ENCODE measurements at regions not wholly inside any gene's neighbourhood (a gene's known extent, or its start where the extent isn't known, plus 50 kb on each side); places are given as distances from the start of the nearest gene placed in this dataset.
A peak's percentile ranks its signal among the peaks of the same experiment; 100 is the strongest.

DNA sequence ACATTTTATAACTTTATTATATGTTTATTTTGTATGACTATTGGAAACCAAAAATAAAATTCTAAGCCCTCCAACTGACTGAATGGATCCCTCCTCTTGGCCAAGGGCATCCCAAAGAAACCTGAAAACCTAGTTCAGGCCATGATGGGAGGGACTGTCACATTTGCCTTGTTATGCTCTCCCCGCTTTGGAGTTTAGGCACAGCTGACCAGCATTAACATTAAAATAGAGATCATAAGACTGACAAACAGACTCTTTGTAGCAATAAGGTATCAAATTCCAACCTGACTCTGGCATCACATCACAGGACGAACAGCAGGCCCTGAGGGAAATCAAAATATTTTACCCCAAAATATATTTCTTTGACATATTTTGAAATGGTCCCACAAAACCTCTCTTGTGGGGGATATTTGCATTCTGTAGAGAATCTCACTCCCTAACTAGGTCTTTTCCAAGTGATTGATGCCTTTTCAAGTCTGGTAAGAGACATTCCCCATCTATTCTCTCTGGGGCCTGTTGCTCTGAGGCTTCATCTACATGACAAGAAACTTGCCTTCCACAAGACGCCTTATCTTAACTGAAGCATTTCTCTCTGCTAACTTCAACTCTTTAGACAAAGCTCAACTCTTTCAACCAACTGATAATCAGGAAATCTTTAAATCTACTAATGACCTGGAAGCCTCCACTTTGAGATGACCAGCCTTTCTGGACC is 81.8 kb upstream of the PRR23E start (continued):
- TF ChIP-seq CEBPB (IDR thresholded peaks at IDR 0.05): no peak
- no peak for TF ChIP-seq EHMT2 (IDR thresholded peaks at IDR 0.05; ENCODE audit: low read depth)

DNA sequence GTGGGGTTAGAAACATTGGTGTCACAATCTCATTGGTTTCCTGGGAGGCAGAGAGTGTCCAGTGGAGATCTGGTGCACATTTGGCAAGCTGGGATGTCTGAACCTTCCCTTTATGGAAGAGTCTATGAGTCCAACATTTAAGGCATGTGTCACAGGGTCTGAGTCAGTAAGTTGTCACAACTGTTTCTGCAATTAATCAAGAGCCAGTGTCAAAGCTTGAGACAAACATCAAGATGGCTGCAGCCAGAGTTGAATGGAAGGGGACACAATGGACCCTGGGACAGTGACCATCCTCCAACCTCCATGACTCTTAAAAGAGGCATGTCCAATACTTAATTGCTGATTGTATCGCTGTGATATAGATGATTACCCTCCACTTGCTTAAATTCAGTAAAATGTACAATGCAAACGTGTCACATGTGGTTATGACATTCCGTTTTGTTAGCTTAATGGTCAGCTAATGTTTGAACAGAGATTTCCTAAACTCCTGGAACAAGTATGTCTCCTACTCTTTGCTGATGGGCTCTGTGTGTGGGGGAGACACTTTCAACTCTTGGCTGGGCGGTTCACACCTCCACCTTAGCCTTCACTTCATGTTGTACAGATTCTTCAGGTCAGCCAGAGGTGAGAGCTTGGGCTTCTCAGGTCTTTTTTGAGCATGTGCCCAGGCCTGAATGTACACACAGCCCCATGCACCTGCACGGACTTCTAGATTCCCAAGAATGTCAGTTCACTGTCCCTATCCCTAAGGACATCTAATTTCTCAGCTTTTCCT is 79.9 kb upstream of the PRR23E start:
- Histone ChIP-seq H3K4me3 (no peak overlapping the region), H3K4me2 (peak overlapping the region; percentile 36), H3K4me1 (no peaks in the 10 kb centered on the region), H3K27ac (no peak overlapping the region), H3K9me3 (peaks cover 12% of the 10 kb centered on the region; the same call in 2 of the 3 replicates)
- no peak; a peak in 1 of 6 replicates for ATAC-seq
- ChIA-PET CTCF (interaction anchor here (1.5 kb wide), 1 partner anchor 13 kb away, joined by 3 read pairs; no protein-coding TSS in a partner anchor), POLR2A (no interaction called here)
- no peak for FAIRE-seq
- TF ChIP-seq MAX (IDR thresholded peaks at IDR 0.05): no peak
- TF ChIP-seq RNF2 (IDR thresholded peaks at IDR 0.05; ENCODE audit: borderline replicate concordance, low read depth): no peak
- no peak for TF ChIP-seq SMC3 (IDR thresholded peaks at IDR 0.05)
- TF ChIP-seq HOXB5 (CRISPR knock-in tag; IDR thresholded peaks at IDR 0.05): no peak
- no peak for TF ChIP-seq JUN (IDR thresholded peaks at IDR 0.05)
- TF ChIP-seq RCOR1 (IDR thresholded peaks at IDR 0.05; ENCODE audit: low read depth, low read length): no peak
- no peak for TF ChIP-seq TP53 (CRISPR knock-in tag; IDR thresholded peaks at IDR 0.05)
- no peak for TF ChIP-seq RAD21 (conservative IDR thresholded peaks at IDR 0.05 in 1 of 2, IDR thresholded peaks at IDR 0.05 in 1 of 2)
- no peak for TF ChIP-seq MAZ (IDR thresholded peaks at IDR 0.05; ENCODE audit: borderline replicate concordance, low read depth, low read length)
- TF ChIP-seq HDAC2 (IDR thresholded peaks at IDR 0.05): no peak
- TF ChIP-seq, protein P1, sequence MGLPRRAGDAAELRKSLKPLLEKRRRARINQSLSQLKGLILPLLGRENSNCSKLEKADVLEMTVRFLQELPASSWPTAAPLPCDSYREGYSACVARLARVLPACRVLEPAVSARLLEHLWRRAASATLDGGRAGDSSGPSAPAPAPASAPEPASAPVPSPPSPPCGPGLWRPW (IDR thresholded peaks at IDR 0.05): no peak
- TF ChIP-seq FOXS1 (CRISPR knock-in tag; IDR thresholded peaks at IDR 0.05): no peak
- no peak for TF ChIP-seq KDM5A (IDR thresholded peaks at IDR 0.05)
- TF ChIP-seq REST (IDR thresholded peaks at IDR 0.05): no peak
- TF ChIP-seq EHF (CRISPR knock-in tag; IDR thresholded peaks at IDR 0.05): no peak
- TF ChIP-seq, protein P2, sequence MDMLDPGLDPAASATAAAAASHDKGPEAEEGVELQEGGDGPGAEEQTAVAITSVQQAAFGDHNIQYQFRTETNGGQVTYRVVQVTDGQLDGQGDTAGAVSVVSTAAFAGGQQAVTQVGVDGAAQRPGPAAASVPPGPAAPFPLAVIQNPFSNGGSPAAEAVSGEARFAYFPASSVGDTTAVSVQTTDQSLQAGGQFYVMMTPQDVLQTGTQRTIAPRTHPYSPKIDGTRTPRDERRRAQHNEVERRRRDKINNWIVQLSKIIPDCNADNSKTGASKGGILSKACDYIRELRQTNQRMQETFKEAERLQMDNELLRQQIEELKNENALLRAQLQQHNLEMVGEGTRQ (IDR thresholded peaks at IDR 0.05): no peak
- WGBS (ENCODE audit: missing lambda C conversion rate): 1% methylated on average over 5 of the region's 5 CpGs
- no peak for DNase-seq (ENCODE audit: low read depth in 1 of 2, low spot score in 1 of 2)

DNA sequence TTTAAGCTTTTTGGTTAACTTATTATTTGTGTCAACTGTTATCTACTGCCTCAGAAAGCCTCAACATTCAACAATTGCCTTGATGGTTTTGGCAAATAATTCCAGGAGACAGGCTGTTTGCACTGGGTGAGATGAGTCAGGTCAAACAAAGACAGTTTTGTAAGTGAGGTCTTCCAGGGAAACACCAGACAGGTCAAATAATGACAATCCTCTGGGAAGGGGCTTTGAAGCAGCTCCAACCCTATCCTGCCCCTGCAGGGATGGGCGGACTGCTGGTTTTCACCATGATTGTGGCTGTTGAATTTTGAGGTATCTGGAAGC is 79.4 kb upstream of the PRR23E start:
- Histone ChIP-seq H3K4me1 (no peaks in the 10 kb centered on the region), H3K27ac (no peak overlapping the region), H3K4me2 (peak overlapping the region; percentile 36), H3K9me3 (peaks cover 12% of the 10 kb centered on the region; the same call in 2 of the 3 replicates), H3K4me3 (no peak overlapping the region)
- no peak for FAIRE-seq
- CTCF ChIA-PET: interaction anchor here (1.5 kb wide), 1 partner anchor 12 kb away, joined by 3 read pairs; no protein-coding TSS in a partner anchor
- DNase-seq (ENCODE audit: low read depth in 1 of 2, low spot score in 1 of 2): no peak
- ATAC-seq: peak in 1 of 2 experiments; percentile 53; a peak in 1 of 6 replicates
- POLR2A ChIA-PET: no interaction called here
- WGBS (ENCODE audit: missing lambda C conversion rate): 31% methylated on average over 1 of the region's 1 CpG
- no peak for TF ChIP-seq POLR2AphosphoS2 (conservative IDR thresholded peaks at IDR 0.05; ENCODE audit: low read length)
- TF ChIP-seq HOXB13 (CRISPR knock-in tag; IDR thresholded peaks at IDR 0.05; ENCODE audit: low read depth): no peak
- TF ChIP-seq, protein P3, sequence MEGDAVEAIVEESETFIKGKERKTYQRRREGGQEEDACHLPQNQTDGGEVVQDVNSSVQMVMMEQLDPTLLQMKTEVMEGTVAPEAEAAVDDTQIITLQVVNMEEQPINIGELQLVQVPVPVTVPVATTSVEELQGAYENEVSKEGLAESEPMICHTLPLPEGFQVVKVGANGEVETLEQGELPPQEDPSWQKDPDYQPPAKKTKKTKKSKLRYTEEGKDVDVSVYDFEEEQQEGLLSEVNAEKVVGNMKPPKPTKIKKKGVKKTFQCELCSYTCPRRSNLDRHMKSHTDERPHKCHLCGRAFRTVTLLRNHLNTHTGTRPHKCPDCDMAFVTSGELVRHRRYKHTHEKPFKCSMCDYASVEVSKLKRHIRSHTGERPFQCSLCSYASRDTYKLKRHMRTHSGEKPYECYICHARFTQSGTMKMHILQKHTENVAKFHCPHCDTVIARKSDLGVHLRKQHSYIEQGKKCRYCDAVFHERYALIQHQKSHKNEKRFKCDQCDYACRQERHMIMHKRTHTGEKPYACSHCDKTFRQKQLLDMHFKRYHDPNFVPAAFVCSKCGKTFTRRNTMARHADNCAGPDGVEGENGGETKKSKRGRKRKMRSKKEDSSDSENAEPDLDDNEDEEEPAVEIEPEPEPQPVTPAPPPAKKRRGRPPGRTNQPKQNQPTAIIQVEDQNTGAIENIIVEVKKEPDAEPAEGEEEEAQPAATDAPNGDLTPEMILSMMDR (IDR thresholded peaks at IDR 0.05): no peak
- no peak for TF ChIP-seq HEYL (CRISPR knock-in tag; IDR thresholded peaks at IDR 0.05)
- TF ChIP-seq, protein P4, sequence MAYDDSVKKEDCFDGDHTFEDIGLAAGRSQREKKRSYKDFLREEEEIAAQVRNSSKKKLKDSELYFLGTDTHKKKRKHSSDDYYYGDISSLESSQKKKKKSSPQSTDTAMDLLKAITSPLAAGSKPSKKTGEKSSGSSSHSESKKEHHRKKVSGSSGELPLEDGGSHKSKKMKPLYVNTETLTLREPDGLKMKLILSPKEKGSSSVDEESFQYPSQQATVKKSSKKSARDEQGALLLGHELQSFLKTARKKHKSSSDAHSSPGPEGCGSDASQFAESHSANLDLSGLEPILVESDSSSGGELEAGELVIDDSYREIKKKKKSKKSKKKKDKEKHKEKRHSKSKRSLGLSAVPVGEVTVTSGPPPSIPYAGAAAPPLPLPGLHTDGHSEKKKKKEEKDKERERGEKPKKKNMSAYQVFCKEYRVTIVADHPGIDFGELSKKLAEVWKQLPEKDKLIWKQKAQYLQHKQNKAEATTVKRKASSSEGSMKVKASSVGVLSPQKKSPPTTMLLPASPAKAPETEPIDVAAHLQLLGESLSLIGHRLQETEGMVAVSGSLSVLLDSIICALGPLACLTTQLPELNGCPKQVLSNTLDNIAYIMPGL (CRISPR knock-in tag; IDR thresholded peaks at IDR 0.05; ENCODE audit: borderline replicate concordance): no peak
- TF ChIP-seq BHLHE40 (IDR thresholded peaks at IDR 0.05; ENCODE audit: low read depth, low read length): no peak
- TF ChIP-seq EHF (CRISPR knock-in tag; IDR thresholded peaks at IDR 0.05): no peak
- no peak for TF ChIP-seq MYC (IDR thresholded peaks at IDR 0.05; ENCODE audit: borderline replicate concordance, low read length)
- no peak for TF ChIP-seq MAZ (IDR thresholded peaks at IDR 0.05; ENCODE audit: borderline replicate concordance, low read depth, low read length)
- no peak for TF ChIP-seq JUNB (IDR thresholded peaks at IDR 0.05)

Data from A549 (cell line).